Heart right ventricle (tissue), 16 donors: ENCODE measurements at regions not wholly inside any gene's neighbourhood (a gene's known extent, or its start where the extent isn't known, plus 50 kb on each side); places are given as distances from the start of the nearest gene placed in this dataset.

Source experiments
- ATAC-seq, 8 donors: fragments of 200-7000 bp; cut with Tn5 transposase; one replicate each; pipeline ENCODE4 v1.9.1; 2020; ENCODE audit warnings: mild to moderate bottlenecking in 8 of 8, moderate library complexity in 8 of 8, moderate number of reproducible peaks in 1 of 8
- DNase-seq, 2 donors: peaks; one replicate each; pipeline ENCODE4 v3.0.0-alpha.2; 2020
- H3K27ac ChIP-seq, 10 donors: fragments of 200-600 bp; sonication (generic) in 2 of 10; one replicate each; pipeline versions ENCODE4 v1.5.0 to v1.8.0; 2020 to 2022; ENCODE audit warnings: mild to moderate bottlenecking in 3 of 10
- H3K27me3 ChIP-seq, 7 donors: fragments of 200-600 bp; one replicate each; pipeline ENCODE4 v1.8.0; 2021 to 2022; ENCODE audit warnings: mild to moderate bottlenecking in 2 of 7
- H3K36me3 ChIP-seq, 9 donors: fragments of 200-600 bp; sonication (generic) in 1 of 9; one replicate each; pipeline versions ENCODE4 v1.5.0 to v1.8.0; 2020 to 2022; ENCODE audit warnings: mild to moderate bottlenecking in 2 of 9
- H3K4me1 ChIP-seq, 9 donors: fragments of 200-600 bp; sonication (generic) in 1 of 9; one replicate each; pipeline versions ENCODE4 v1.5.0 to v1.8.0; 2020 to 2022; ENCODE audit warnings: mild to moderate bottlenecking in 4 of 9
- H3K4me3 ChIP-seq, 10 donors: fragments of 200-600 bp; sonication (generic) in 2 of 10; one replicate each; pipeline versions ENCODE4 v1.5.0 to v1.8.0; 2020 to 2022; ENCODE audit warnings: mild to moderate bottlenecking in 7 of 10, moderate library complexity in 2 of 10
- H3K9me3 ChIP-seq, 11 donors: fragments of 200-600 bp in 10 of 11; sonication (generic) in 2 of 11; one replicate each; pipeline versions ENCODE4 v1.5.0 to v1.8.0; 2013 to 2022; ENCODE audit warnings: mild to moderate bottlenecking in 2 of 11, control low read depth in 1 of 11, moderate library complexity in 1 of 11
- WGBS, 2 donors: extraction: QIAGEN DNeasy Blood & Tissue Kit; methylation state at CpG; one replicate each; pipeline ENCODE4 v1.1.7; 2013; ENCODE audit warnings: inconsistent platforms in 1 of 2; 5-methylcytosine and 5-hydroxymethylcytosine counted together
- intact Hi-C, 10 donors: fragments of 100-400 bp; cut with DNase I; formaldehyde crosslinking; loops; one replicate each; pipeline versions ENCODE4 v1.11.1 to v1.14.2; 2022
- TF ChIP-seq, protein P1 (sequence below), 9 donors: fragments of 200-600 bp; sonication (generic) in 2 of 9; IDR thresholded peaks; one replicate each; pipeline versions ENCODE4 v1.5.0 to v1.8.0; 2021 to 2022; ENCODE audit warnings: antibody characterized with exemption in 9 of 9, mild to moderate bottlenecking in 5 of 9, moderate library complexity in 1 of 9
- donor health status: Arrhythmogenic right ventricular cardiomyopathy.
- donor health status: ischemic (EF 13 %, LVEDD 7.1; RV severe dilation, severe dysfunction).
- donor health status: healthy with polysubstance abuse.
- donor health status: DM: no; HTN: yes; CAD: no.
- donor health status: DM: no; HTN: no; CAD: no.
- donor health status: ischemic (EF 25% LVEDD 6.9; RV normal size, moderate dysfunction).
- donor health status: ischemic (EF 25% LVEDD 5.7; RV mildly dilated, moderate dysfunction).
- donor health status: healthy.
- donor health status: DM: yes; HTN: yes; CAD: no.
- donor health status: Ischemic cardiomyopathy.
- donor health status: ischemic (EF 35%, LVEDD 5.7; RV mildly dilated, moderate dysfunction).
- donor health status: nonischemic (EF 11% LVEDD 7.7; RV severe dilation, severe dysfunction).
- donor health status: DM: yes; HTN: yes; CAD: no.
- donor health status: PGD.
- donor health status: ischemic (EF 29% LVEDD 5.4; RV normal size, mild dysfunction).
- donor health status: nonischemic (EF 23%, LVEDD 6.1; RV moderate dilation, normal function).

- 22 to 26% methylated on average over 1 of the region's 1 CpG for whole genome bisulfite sequencing, 2 donors
- Histone ChIP-seq H3K4me3 (no peak overlapping the region), H3K9me3 (peaks cover 0 to 5% (median 0%) of the 10 kb centered on the region in 11 donors), H3K4me1 (no peaks in the 10 kb centered on the region), H3K27me3 (no peaks in the 10 kb centered on the region), H3K36me3 (no peaks in the 10 kb centered on the region), H3K27ac (no peak overlapping the region)
- TF ChIP-seq, protein P1, sequence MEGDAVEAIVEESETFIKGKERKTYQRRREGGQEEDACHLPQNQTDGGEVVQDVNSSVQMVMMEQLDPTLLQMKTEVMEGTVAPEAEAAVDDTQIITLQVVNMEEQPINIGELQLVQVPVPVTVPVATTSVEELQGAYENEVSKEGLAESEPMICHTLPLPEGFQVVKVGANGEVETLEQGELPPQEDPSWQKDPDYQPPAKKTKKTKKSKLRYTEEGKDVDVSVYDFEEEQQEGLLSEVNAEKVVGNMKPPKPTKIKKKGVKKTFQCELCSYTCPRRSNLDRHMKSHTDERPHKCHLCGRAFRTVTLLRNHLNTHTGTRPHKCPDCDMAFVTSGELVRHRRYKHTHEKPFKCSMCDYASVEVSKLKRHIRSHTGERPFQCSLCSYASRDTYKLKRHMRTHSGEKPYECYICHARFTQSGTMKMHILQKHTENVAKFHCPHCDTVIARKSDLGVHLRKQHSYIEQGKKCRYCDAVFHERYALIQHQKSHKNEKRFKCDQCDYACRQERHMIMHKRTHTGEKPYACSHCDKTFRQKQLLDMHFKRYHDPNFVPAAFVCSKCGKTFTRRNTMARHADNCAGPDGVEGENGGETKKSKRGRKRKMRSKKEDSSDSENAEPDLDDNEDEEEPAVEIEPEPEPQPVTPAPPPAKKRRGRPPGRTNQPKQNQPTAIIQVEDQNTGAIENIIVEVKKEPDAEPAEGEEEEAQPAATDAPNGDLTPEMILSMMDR (IDR thresholded peaks at IDR 0.05): no peak
- ATAC-seq (no peak), DNase-seq (no peak)
- intact Hi-C loops: no loop called here
Observed at GRCh38 chr5:88452820-88453219, 184.2 kb upstream of the TMEM161B start.

GRCh38 chr5:88450239-88450638 is 181.6 kb upstream of the TMEM161B start:
- TF ChIP-seq, protein P1 (IDR thresholded peaks at IDR 0.05): no peak
- Histone ChIP-seq H3K4me1 (no peaks in the 10 kb centered on the region), H3K9me3 (peaks cover 0 to 5% (median 0%) of the 10 kb centered on the region in 11 donors), H3K36me3 (no peaks in the 10 kb centered on the region), H3K4me3 (no peak overlapping the region), H3K27me3 (no peaks in the 10 kb centered on the region), H3K27ac (no peak overlapping the region)
- DNase-seq (no peak), ATAC-seq (no peak)
- 49 to 59% methylated on average over 2 of the region's 2 CpGs for WGBS, 2 donors
- intact Hi-C loops: no loop called here

- Histone ChIP-seq H3K4me3 (no peak overlapping the region), H3K36me3 (no peaks in the 10 kb centered on the region), H3K27ac (no peak overlapping the region), H3K9me3 (peaks cover 0 to 13% (median 0%) of the 10 kb centered on the region in 11 donors), H3K27me3 (no peaks in the 10 kb centered on the region), H3K4me1 (no peaks in the 10 kb centered on the region)
- ATAC-seq: no peak
- TF ChIP-seq, protein P1 (IDR thresholded peaks at IDR 0.05): no peak
- DNase-seq: no peak
- intact Hi-C loops: no loop called here
- WGBS, 2 donors: 44 to 56% methylated on average over 1 of the region's 1 CpG
Observed at GRCh38 chr5:88438006-88438405, 169.4 kb upstream of the TMEM161B start.

DNA sequence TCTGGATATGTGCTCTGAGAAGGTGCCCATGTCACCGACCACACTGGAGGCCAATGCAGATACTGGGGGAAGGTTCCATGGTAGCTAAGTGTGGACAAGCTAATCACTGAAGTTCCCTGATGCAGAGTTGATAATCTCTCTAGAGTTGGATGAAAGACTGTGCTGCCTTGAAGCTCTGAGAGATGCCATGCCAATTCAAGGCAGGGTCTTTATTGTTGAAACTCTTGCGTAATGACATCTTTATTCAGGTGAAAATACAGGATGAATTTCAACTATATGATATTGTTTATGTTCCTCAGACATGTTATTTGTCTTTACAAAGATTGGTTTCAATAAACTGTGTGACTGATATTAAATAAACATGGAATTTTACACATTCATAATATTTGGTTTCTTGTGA is 167.6 kb upstream of the TMEM161B start:
- DNase-seq: no peak
- Histone ChIP-seq H3K36me3 (no peaks in the 10 kb centered on the region), H3K4me1 (no peaks in the 10 kb centered on the region), H3K27me3 (no peaks in the 10 kb centered on the region), H3K9me3 (peaks cover 0 to 13% (median 0%) of the 10 kb centered on the region in 11 donors), H3K27ac (no peak overlapping the region), H3K4me3 (no peak overlapping the region)
- 97 to 98% methylated on average over 2 of the region's 2 CpGs for WGBS, 2 donors
- intact Hi-C loops: no loop called here
- TF ChIP-seq, protein P1 (IDR thresholded peaks at IDR 0.05): no peak
- no peak for ATAC-seq
